ENCODE measurements at regions not wholly inside any gene's neighbourhood (a gene's known extent, or its start where the extent isn't known, plus 50 kb on each side); places are given as distances from the start of the nearest gene placed in this dataset.

GRCh38 chr7:67962863-67963262, 966.2 kb downstream of the TYW1 start:
- Mint-ChIP-seq H3K4me3 (ENCODE audit: unreplicated experiment) (no peak overlapping the region), H3K36me3 (ENCODE audit: low read depth, unreplicated experiment) (peaks cover 12% of the 10 kb centered on the region), H3K27ac (ENCODE audit: unreplicated experiment) (no peak overlapping the region), H3K4me1 (ENCODE audit: unreplicated experiment) (no peaks in the 10 kb centered on the region), H3K27me3 (ENCODE audit: unreplicated experiment) (no peaks in the 10 kb centered on the region), H3K9me3 (ENCODE audit: unreplicated experiment) (peaks cover 49% of the 10 kb centered on the region)
- DNase-seq (ENCODE audit: low spot score), result no peak
- TF ChIP-seq CTCF (IDR thresholded peaks at IDR 0.05; ENCODE audit: unreplicated experiment), result no peak

GRCh38 chr7:67976490-67976889, 979.9 kb downstream of the TYW1 start:
- no peak for TF ChIP-seq CTCF (IDR thresholded peaks at IDR 0.05; ENCODE audit: unreplicated experiment)

GRCh38 chr7:67983486-67983885, 986.9 kb downstream of the TYW1 start:
- DNase-seq (ENCODE audit: low spot score), result no peak
- H3K27ac Mint-ChIP-seq (ENCODE audit: unreplicated experiment), result no peak overlapping the region
- no peaks in the 10 kb centered on the region for H3K27me3 Mint-ChIP-seq (ENCODE audit: unreplicated experiment)
- peaks cover 29% of the 10 kb centered on the region for H3K9me3 Mint-ChIP-seq (ENCODE audit: unreplicated experiment)
- TF ChIP-seq CTCF (IDR thresholded peaks at IDR 0.05; ENCODE audit: unreplicated experiment), result no peak
- no peak overlapping the region for H3K4me3 Mint-ChIP-seq (ENCODE audit: unreplicated experiment)
- no peaks in the 10 kb centered on the region for H3K4me1 Mint-ChIP-seq (ENCODE audit: unreplicated experiment)
- H3K36me3 Mint-ChIP-seq (ENCODE audit: low read depth, unreplicated experiment), result no peaks in the 10 kb centered on the region

More at GRCh38 chr7:67976490-67976889, 979.9 kb downstream of the TYW1 start:
- no peak for DNase-seq (ENCODE audit: low spot score)
- H3K9me3 Mint-ChIP-seq (ENCODE audit: unreplicated experiment), result peaks cover 7% of the 10 kb centered on the region
- H3K27ac Mint-ChIP-seq (ENCODE audit: unreplicated experiment), result no peak overlapping the region
- H3K4me3 Mint-ChIP-seq (ENCODE audit: unreplicated experiment), result no peak overlapping the region
- H3K4me1 Mint-ChIP-seq (ENCODE audit: unreplicated experiment), result no peaks in the 10 kb centered on the region
- no peaks in the 10 kb centered on the region for H3K36me3 Mint-ChIP-seq (ENCODE audit: low read depth, unreplicated experiment)
- no peaks in the 10 kb centered on the region for H3K27me3 Mint-ChIP-seq (ENCODE audit: unreplicated experiment)

- Mint-ChIP-seq H3K36me3 (ENCODE audit: low read depth, unreplicated experiment) (no peaks in the 10 kb centered on the region), H3K9me3 (ENCODE audit: unreplicated experiment) (peaks cover 29% of the 10 kb centered on the region), H3K27me3 (ENCODE audit: unreplicated experiment) (no peaks in the 10 kb centered on the region), H3K27ac (ENCODE audit: unreplicated experiment) (no peak overlapping the region), H3K4me3 (ENCODE audit: unreplicated experiment) (no peak overlapping the region), H3K4me1 (ENCODE audit: unreplicated experiment) (no peaks in the 10 kb centered on the region)
- TF ChIP-seq CTCF (IDR thresholded peaks at IDR 0.05; ENCODE audit: unreplicated experiment), result no peak
- no peak for DNase-seq (ENCODE audit: low spot score)
Observed at GRCh38 chr7:67984326-67984725, 987.7 kb downstream of the TYW1 start.

- peaks cover 24% of the 10 kb centered on the region for H3K9me3 Mint-ChIP-seq (ENCODE audit: unreplicated experiment)
- DNase-seq (ENCODE audit: low spot score), result no peak
- TF ChIP-seq CTCF (IDR thresholded peaks at IDR 0.05; ENCODE audit: unreplicated experiment), result no peak
- H3K27ac Mint-ChIP-seq (ENCODE audit: unreplicated experiment), result no peak overlapping the region
- H3K36me3 Mint-ChIP-seq (ENCODE audit: low read depth, unreplicated experiment), result no peaks in the 10 kb centered on the region
- peaks cover 3% of the 10 kb centered on the region for H3K27me3 Mint-ChIP-seq (ENCODE audit: unreplicated experiment)
- no peak overlapping the region for H3K4me3 Mint-ChIP-seq (ENCODE audit: unreplicated experiment)
- H3K4me1 Mint-ChIP-seq (ENCODE audit: unreplicated experiment), result no peaks in the 10 kb centered on the region
Observed at GRCh38 chr7:67989142-67989541, 992.5 kb downstream of the TYW1 start.
